SHP77 treated with DMSO at 0.1 percent for 48 hours (cell line): ENCODE measurements at regions not wholly inside any gene's neighbourhood (a gene's known extent, or its start where the extent isn't known, plus 50 kb on each side); places are given as distances from the start of the nearest gene placed in this dataset.

Experiments
- DNase-seq: peaks from one replicate; lab custom pipeline; 2025; lab: John Stamatoyannopoulos, UW

GRCh38 chr1:5812295-5812694 lies 179.9 kb downstream of the NPHP4 start:
- no peak for DNase-seq

- DNase-seq = peak; percentile 53
Observed at GRCh38 chr1:5811419-5811818, 180.8 kb downstream of the NPHP4 start.

- no peak for DNase-seq
Observed at GRCh38 chr1:5810553-5811270, 181.5 kb downstream of the NPHP4 start.

- no peak for DNase-seq
Observed at GRCh38 chr1:5810131-5810530, 182.1 kb downstream of the NPHP4 start.

- no peak for DNase-seq
Observed at GRCh38 chr1:5809207-5809788, 182.9 kb downstream of the NPHP4 start.

GRCh38 chr1:5803851-5804250 lies 188.4 kb downstream of the NPHP4 start:
- no peak for DNase-seq

- DNase-seq = no peak
Observed at GRCh38 chr1:5802606-5803005, 189.6 kb downstream of the NPHP4 start.

- DNase-seq = no peak
Observed at GRCh38 chr1:5798904-5799303, 193.3 kb downstream of the NPHP4 start.

GRCh38 chr1:5798151-5798730 lies 194.0 kb downstream of the NPHP4 start:
- DNase-seq = no peak

GRCh38 chr1:5796028-5796427 lies 196.2 kb downstream of the NPHP4 start:
- DNase-seq = no peak

GRCh38 chr1:5794279-5794678 lies 197.9 kb downstream of the NPHP4 start:
- DNase-seq = no peak

GRCh38 chr1:5793516-5793915 lies 198.7 kb downstream of the NPHP4 start:
- no peak for DNase-seq

GRCh38 chr1:5781079-5781478 lies 211.1 kb downstream of the NPHP4 start:
- DNase-seq = no peak

GRCh38 chr1:5780324-5780716 lies 211.9 kb downstream of the NPHP4 start:
- no peak for DNase-seq

- DNase-seq = no peak
Observed at GRCh38 chr1:5779608-5780323, 212.5 kb downstream of the NPHP4 start.

GRCh38 chr1:5776035-5776550 lies 216.1 kb downstream of the NPHP4 start:
- DNase-seq = no peak

GRCh38 chr1:5774019-5774418 lies 218.2 kb downstream of the NPHP4 start:
- no peak for DNase-seq

- no peak for DNase-seq
Observed at GRCh38 chr1:5771788-5772187, 220.4 kb downstream of the NPHP4 start.

GRCh38 chr1:5770981-5771765 lies 221.1 kb downstream of the NPHP4 start:
- DNase-seq = no peak

- DNase-seq = no peak
Observed at GRCh38 chr1:5769760-5770159, 222.5 kb downstream of the NPHP4 start.

- no peak for DNase-seq
Observed at GRCh38 chr1:5769146-5769545, 223.1 kb downstream of the NPHP4 start.

GRCh38 chr1:5768014-5768413 lies 224.2 kb downstream of the NPHP4 start:
- DNase-seq = no peak
